ENCODE measurements at regions not wholly inside any gene's neighbourhood (a gene's known extent, or its start where the extent isn't known, plus 50 kb on each side); places are given as distances from the start of the nearest gene placed in this dataset.

GRCh38 chr15:70212286-70212962, 114.7 kb upstream of the TLE3 start:
- H3K4me3 ChIP-seq (ENCODE audit: control insufficient read depth, low read depth, low read length), result no peak overlapping the region
- no peak for DNase-seq (ENCODE audit: low read depth)
- TF ChIP-seq CTCF (IDR thresholded peaks at IDR 0.05; ENCODE audit: control insufficient read depth, insufficient read depth, low read depth, low read length, missing control alignments), result no peak

GRCh38 chr15:70210528-70210927, 112.8 kb upstream of the TLE3 start:
- DNase-seq (ENCODE audit: low read depth), result no peak
- no peak for TF ChIP-seq CTCF (IDR thresholded peaks at IDR 0.05; ENCODE audit: control insufficient read depth, insufficient read depth, low read depth, low read length, missing control alignments)
- H3K4me3 ChIP-seq (ENCODE audit: control insufficient read depth, low read depth, low read length), result no peak overlapping the region

- no peak for DNase-seq (ENCODE audit: low read depth)
- TF ChIP-seq CTCF (IDR thresholded peaks at IDR 0.05; ENCODE audit: control insufficient read depth, insufficient read depth, low read depth, low read length, missing control alignments), result no peak
- H3K4me3 ChIP-seq (ENCODE audit: control insufficient read depth, low read depth, low read length), result no peak overlapping the region
Measured at GRCh38 chr15:70210076-70210475, 112.4 kb upstream of the TLE3 start.

- DNase-seq (ENCODE audit: low read depth), result no peak
- H3K4me3 ChIP-seq (ENCODE audit: control insufficient read depth, low read depth, low read length), result no peak overlapping the region
- no peak for TF ChIP-seq CTCF (IDR thresholded peaks at IDR 0.05; ENCODE audit: control insufficient read depth, insufficient read depth, low read depth, low read length, missing control alignments)
Measured at GRCh38 chr15:70209499-70209898, 111.8 kb upstream of the TLE3 start.

- no peak for TF ChIP-seq CTCF (IDR thresholded peaks at IDR 0.05; ENCODE audit: control insufficient read depth, insufficient read depth, low read depth, low read length, missing control alignments)
- H3K4me3 ChIP-seq (ENCODE audit: control insufficient read depth, low read depth, low read length), result no peak overlapping the region
- no peak for DNase-seq (ENCODE audit: low read depth)
Measured at GRCh38 chr15:70208332-70208731, 110.6 kb upstream of the TLE3 start.

GRCh38 chr15:70206668-70207067, 109.0 kb upstream of the TLE3 start:
- no peak for TF ChIP-seq CTCF (IDR thresholded peaks at IDR 0.05; ENCODE audit: control insufficient read depth, insufficient read depth, low read depth, low read length, missing control alignments)
- DNase-seq (ENCODE audit: low read depth), result no peak
- H3K4me3 ChIP-seq (ENCODE audit: control insufficient read depth, low read depth, low read length), result no peak overlapping the region

Measured in AG09309 (cell line).